HPDE6-E6E7 (cell line): ENCODE measurements at regions not wholly inside any gene's neighbourhood (a gene's known extent, or its start where the extent isn't known, plus 50 kb on each side); places are given as distances from the start of the nearest gene placed in this dataset.

Source experiments
- DNase-seq: peaks from one replicate; pipeline ENCODE4 v3.0.0; 2011; ENCODE audit warnings: missing footprints; ENCODE audit errors: extremely low spot score

- peak; percentile 86 for DNase-seq
Observed at GRCh38 chr3:150094150-150094933, 123.6 kb upstream of the PFN2 start.

GRCh38 chr3:150091626-150092025 is 120.9 kb upstream of the PFN2 start:
- no peak for DNase-seq

- no peak for DNase-seq
Observed at GRCh38 chr3:150090877-150091276, 120.2 kb upstream of the PFN2 start.

GRCh38 chr3:150090006-150090405 is 119.3 kb upstream of the PFN2 start:
- no peak for DNase-seq

- DNase-seq, result no peak
Observed at GRCh38 chr3:150084128-150084527, 113.4 kb upstream of the PFN2 start.

GRCh38 chr3:150083655-150084042 is 113.0 kb upstream of the PFN2 start:
- no peak for DNase-seq

- no peak for DNase-seq
Observed at GRCh38 chr3:150082898-150083654, 112.4 kb upstream of the PFN2 start.

- DNase-seq, result no peak
Observed at GRCh38 chr3:150081084-150081483, 110.4 kb upstream of the PFN2 start.

- no peak for DNase-seq
Observed at GRCh38 chr3:150080058-150080730, 109.5 kb upstream of the PFN2 start.

- DNase-seq, result peak; percentile 35
Observed at GRCh38 chr3:150079029-150079739, 108.5 kb upstream of the PFN2 start.

GRCh38 chr3:150077581-150078247 is 107.0 kb upstream of the PFN2 start:
- DNase-seq, result no peak

- DNase-seq, result no peak
Observed at GRCh38 chr3:150077107-150077506, 106.4 kb upstream of the PFN2 start.

GRCh38 chr3:150076443-150076842 is 105.7 kb upstream of the PFN2 start:
- no peak for DNase-seq

- no peak for DNase-seq
Observed at GRCh38 chr3:150075417-150075865, 104.7 kb upstream of the PFN2 start.

GRCh38 chr3:150074697-150075416 is 104.2 kb upstream of the PFN2 start:
- no peak for DNase-seq

- no peak for DNase-seq
Observed at GRCh38 chr3:150074277-150074676, 103.6 kb upstream of the PFN2 start.

GRCh38 chr3:150073513-150073912 is 102.8 kb upstream of the PFN2 start:
- DNase-seq, result no peak

GRCh38 chr3:150073031-150073430 is 102.3 kb upstream of the PFN2 start:
- no peak for DNase-seq

- DNase-seq, result no peak
Observed at GRCh38 chr3:150072576-150072975, 101.9 kb upstream of the PFN2 start.

- no peak for DNase-seq
Observed at GRCh38 chr3:150070271-150070670, 99.6 kb upstream of the PFN2 start.

- no peak for DNase-seq
Observed at GRCh38 chr3:150069633-150070032, 98.9 kb upstream of the PFN2 start.
